Keratinocyte (primary cell): ENCODE measurements at regions not wholly inside any gene's neighbourhood (a gene's known extent, or its start where the extent isn't known, plus 50 kb on each side); places are given as distances from the start of the nearest gene placed in this dataset.

ENCODE experiments used
- DNase-seq: peaks from one replicate; pipeline ENCODE4 v3.0.0-alpha.2; 2011; ENCODE audit warnings: low read depth, missing footprints, low spot score
- FAIRE-seq: peaks from 2 replicates; lab custom pipeline; 2011; peaks lifted over from hg19 to GRCh38; lab: Jason Lieb, UNC
- H2AFZ ChIP-seq: 2 replicates; pipeline ENCODE4 v1.6.0; 2012; ENCODE audit warnings: low read length, control low read depth, inconsistent platforms; ENCODE audit not compliant: control insufficient read depth
- H3K27ac ChIP-seq: 2 replicates; pipeline ENCODE4 v1.5.1; 2011; ENCODE audit warnings: low read length; ENCODE audit not compliant: control insufficient read depth, insufficient read depth
- H3K27me3 ChIP-seq: 3 replicates; pipeline ENCODE4 v1.6.0; 2011; ENCODE audit warnings: low read length; ENCODE audit not compliant: control insufficient read depth, insufficient read depth; ENCODE audit errors: extremely low read depth
- H3K36me3 ChIP-seq, 2 experiments: 2 replicates in 1 of 2; 3 replicates in 1 of 2; pipeline ENCODE4 v1.5.1; 2011; ENCODE audit warnings: low read length in 2 of 2, mild to moderate bottlenecking in 1 of 2; ENCODE audit not compliant: control insufficient read depth in 2 of 2, insufficient read depth in 2 of 2; ENCODE audit errors: extremely low read depth in 1 of 2
- H3K4me1 ChIP-seq: 3 replicates; pipeline ENCODE4 v1.5.1; 2011; ENCODE audit warnings: low read length; ENCODE audit not compliant: control insufficient read depth, insufficient read depth; ENCODE audit errors: extremely low read depth
- H3K4me2 ChIP-seq: 3 replicates; pipeline ENCODE4 v1.6.0; 2011; ENCODE audit warnings: low read depth, low read length; ENCODE audit not compliant: control insufficient read depth, insufficient read depth; ENCODE audit errors: extremely low read depth
- H3K4me3 ChIP-seq, 3 experiments: fragments of 200-600 bp in 1 of 3; sonication (generic) in 1 of 3; 2 replicates in 2 of 3; 3 replicates in 1 of 3; pipeline ENCODE4 v1.5.1; 2011 to 2016; ENCODE audit warnings: low read length in 3 of 3, mild to moderate bottlenecking in 3 of 3, control low read depth in 2 of 3, inconsistent platforms in 1 of 3, low read depth in 1 of 3, mixed read lengths in 1 of 3, mixed run types in 1 of 3, moderate library complexity in 1 of 3; ENCODE audit not compliant: control insufficient read depth in 2 of 3, insufficient read depth in 2 of 3; ENCODE audit errors: extremely low read depth in 1 of 3
- H3K79me2 ChIP-seq: 2 replicates; pipeline ENCODE4 v1.6.0; 2012; ENCODE audit warnings: low read length; ENCODE audit not compliant: control insufficient read depth, insufficient read depth
- H3K9ac ChIP-seq: 3 replicates; pipeline ENCODE4 v1.6.0; 2011; ENCODE audit warnings: low read length; ENCODE audit not compliant: control insufficient read depth, insufficient read depth; ENCODE audit errors: extremely low read depth
- H3K9me1 ChIP-seq: 3 replicates; pipeline ENCODE4 v1.6.0; 2011; ENCODE audit warnings: low read length; ENCODE audit not compliant: control insufficient read depth, insufficient read depth; ENCODE audit errors: extremely low read depth
- H3K9me3 ChIP-seq: 2 replicates; pipeline ENCODE4 v1.5.1; 2012; ENCODE audit warnings: low read depth, low read length; ENCODE audit not compliant: control insufficient read depth
- H4K20me1 ChIP-seq: 3 replicates; pipeline ENCODE4 v1.6.0; 2011; ENCODE audit warnings: low read length; ENCODE audit not compliant: control insufficient read depth, insufficient read depth; ENCODE audit errors: extremely low read depth
- CTCF ChIP-seq, 3 experiments: IDR thresholded peaks in 1 of 3; conservative IDR thresholded peaks in 1 of 3; optimal IDR thresholded peaks in 1 of 3; 2 replicates in 2 of 3; 3 replicates in 1 of 3; pipeline versions ENCODE3 to v1.5.1; 2011; ENCODE audit warnings: low read length in 3 of 3, mild to moderate bottlenecking in 3 of 3, moderate library complexity in 2 of 3, control low read depth in 1 of 3, inconsistent platforms in 1 of 3; ENCODE audit not compliant: insufficient read depth in 2 of 3; ENCODE audit errors: extremely low read depth in 1 of 3
- EZH2 ChIP-seq: IDR thresholded peaks from one replicate; pipeline ENCODE4 v1.6.1; 2012; ENCODE audit warnings: inconsistent platforms, mild to moderate bottlenecking, low read length, moderate library complexity
- dilution Hi-C: fragments of 300-500 bp; cut with MboI; formaldehyde crosslinking; loops from one replicate; pipeline ENCODE4 v1.7.0; 2020; ENCODE audit warnings: low sequenced_read_pairs; ENCODE audit not compliant: extremely low pct_ligation_motif_present

- Histone ChIP-seq H4K20me1 (no peaks in the 10 kb centered on the region), H3K4me2 (no peak overlapping the region), H3K4me1 (no peaks in the 10 kb centered on the region), H2AFZ (no peak overlapping the region), H3K4me3 (no peak overlapping the region), H3K79me2 (no peaks in the 10 kb centered on the region), H3K36me3 (no peaks in the 10 kb centered on the region), H3K27me3 (no peaks in the 10 kb centered on the region), H3K27ac (no peak overlapping the region), H3K9ac (no peak overlapping the region), H3K9me1 (no peaks in the 10 kb centered on the region), H3K9me3 (no peaks in the 10 kb centered on the region)
- dilution Hi-C loops, result no loop called here
- FAIRE-seq (no peak), DNase-seq (no peak)
- no peak for TF ChIP-seq EZH2
- no peak for TF ChIP-seq CTCF (optimal IDR thresholded peaks at IDR 0.05 in 1 of 3, IDR thresholded peaks at IDR 0.05 in 1 of 3, conservative IDR thresholded peaks at IDR 0.05 in 1 of 3; ENCODE audit: extremely low read depth in 1 of 3, insufficient read depth in 2 of 3, low read length in 3 of 3)
These were observed 756.3 kb downstream of the VGLL3 start for GRCh38 chr3:86234506-86235254.

- H3K4me2 ChIP-seq, result no peak overlapping the region
- dilution Hi-C loops, result no loop called here
- H3K9ac ChIP-seq, result no peak overlapping the region
- no peaks in the 10 kb centered on the region for H3K9me1 ChIP-seq
- no peaks in the 10 kb centered on the region for H3K36me3 ChIP-seq
- no peaks in the 10 kb centered on the region for H3K9me3 ChIP-seq
- no peaks in the 10 kb centered on the region for H3K27me3 ChIP-seq
- DNase-seq, result no peak
- H4K20me1 ChIP-seq, result no peaks in the 10 kb centered on the region
- no peak overlapping the region for H3K4me3 ChIP-seq
- no peaks in the 10 kb centered on the region for H3K79me2 ChIP-seq
- no peak for FAIRE-seq
- H3K27ac ChIP-seq, result no peak overlapping the region
- TF ChIP-seq EZH2 (no peak), CTCF (optimal IDR thresholded peaks at IDR 0.05 in 1 of 3, IDR thresholded peaks at IDR 0.05 in 1 of 3, conservative IDR thresholded peaks at IDR 0.05 in 1 of 3; ENCODE audit: extremely low read depth in 1 of 3, insufficient read depth in 2 of 3, low read length in 3 of 3) (no peak)
- no peak overlapping the region for H2AFZ ChIP-seq
- H3K4me1 ChIP-seq, result no peaks in the 10 kb centered on the region
These were observed 760.2 kb downstream of the VGLL3 start for GRCh38 chr3:86230762-86231161.
